ENCODE measurements at regions not wholly inside any gene's neighbourhood (a gene's known extent, or its start where the extent isn't known, plus 50 kb on each side); places are given as distances from the start of the nearest gene placed in this dataset.

GRCh38 chr5:5042806-5043205 lies 97.3 kb upstream of the ADAMTS16 start:
- TF ChIP-seq CTCF (IDR thresholded peaks at IDR 0.05) = no peak
- TF ChIP-seq POLR2A (IDR thresholded peaks at IDR 0.05; ENCODE audit: low read depth) = no peak
- no peak for TF ChIP-seq EP300 (IDR thresholded peaks at IDR 0.05)
- no peak for TF ChIP-seq POLR2AphosphoS5 (IDR thresholded peaks at IDR 0.05)
